SK-N-SH (cell line): ENCODE measurements at regions not wholly inside any gene's neighbourhood (a gene's known extent, or its start where the extent isn't known, plus 50 kb on each side); places are given as distances from the start of the nearest gene placed in this dataset.

ENCODE experiments used
- EP300 ChIP-seq, 2 experiments: IDR thresholded peaks; 2 replicates each; pipeline versions ENCODE4 v1.4.0 to v1.6.1; 2012; ENCODE audit warnings: borderline replicate concordance in 1 of 2, low read depth in 1 of 2, low read length in 1 of 2
- JUND ChIP-seq: IDR thresholded peaks from 2 replicates; pipeline ENCODE4 v1.4.0; 2012
- MAX ChIP-seq: IDR thresholded peaks from 2 replicates; pipeline ENCODE4 v1.4.0; 2012; ENCODE audit warnings: low read depth
- MEF2A ChIP-seq: IDR thresholded peaks from 2 replicates; pipeline ENCODE4 v1.4.0; 2012; ENCODE audit warnings: low read depth, borderline replicate concordance
- MXI1 ChIP-seq: IDR thresholded peaks from 2 replicates; pipeline ENCODE4 v1.6.1; 2012; ENCODE audit warnings: mild to moderate bottlenecking, low read depth, low read length, improper control_type of control experiment
- RCOR1 ChIP-seq: fragments of 150-350 bp; IDR thresholded peaks from 2 replicates; pipeline ENCODE4 v1.6.1; 2017; ENCODE audit warnings: antibody characterized with exemption, low read length
- RFX5 ChIP-seq: IDR thresholded peaks from 2 replicates; pipeline ENCODE4 v1.6.1; 2012; ENCODE audit warnings: mild to moderate bottlenecking, improper control_type of control experiment, low read length
- YY1 ChIP-seq: IDR thresholded peaks from 2 replicates; pipeline ENCODE4 v1.4.0; 2012; ENCODE audit warnings: low read depth, mild to moderate bottlenecking
- TF ChIP-seq, protein P1 (sequence below): fragments of 200-600 bp; sonication (generic); IDR thresholded peaks from 2 replicates; pipeline ENCODE4 v1.6.1; 2017; ENCODE audit warnings: antibody characterized with exemption, mild to moderate bottlenecking, moderate library complexity
- TF ChIP-seq, protein P2 (sequence below): IDR thresholded peaks from 2 replicates; pipeline ENCODE4 v1.6.1; 2012; ENCODE audit warnings: mild to moderate bottlenecking, low read depth, low read length, moderate library complexity

GRCh38 chr9:88289532-88289931, 98.7 kb upstream of the SPIN1 start:
- TF ChIP-seq MEF2A, result no peak
- TF ChIP-seq, protein P1, sequence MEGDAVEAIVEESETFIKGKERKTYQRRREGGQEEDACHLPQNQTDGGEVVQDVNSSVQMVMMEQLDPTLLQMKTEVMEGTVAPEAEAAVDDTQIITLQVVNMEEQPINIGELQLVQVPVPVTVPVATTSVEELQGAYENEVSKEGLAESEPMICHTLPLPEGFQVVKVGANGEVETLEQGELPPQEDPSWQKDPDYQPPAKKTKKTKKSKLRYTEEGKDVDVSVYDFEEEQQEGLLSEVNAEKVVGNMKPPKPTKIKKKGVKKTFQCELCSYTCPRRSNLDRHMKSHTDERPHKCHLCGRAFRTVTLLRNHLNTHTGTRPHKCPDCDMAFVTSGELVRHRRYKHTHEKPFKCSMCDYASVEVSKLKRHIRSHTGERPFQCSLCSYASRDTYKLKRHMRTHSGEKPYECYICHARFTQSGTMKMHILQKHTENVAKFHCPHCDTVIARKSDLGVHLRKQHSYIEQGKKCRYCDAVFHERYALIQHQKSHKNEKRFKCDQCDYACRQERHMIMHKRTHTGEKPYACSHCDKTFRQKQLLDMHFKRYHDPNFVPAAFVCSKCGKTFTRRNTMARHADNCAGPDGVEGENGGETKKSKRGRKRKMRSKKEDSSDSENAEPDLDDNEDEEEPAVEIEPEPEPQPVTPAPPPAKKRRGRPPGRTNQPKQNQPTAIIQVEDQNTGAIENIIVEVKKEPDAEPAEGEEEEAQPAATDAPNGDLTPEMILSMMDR, result no peak
- TF ChIP-seq EP300 (IDR thresholded peaks at IDR 0.05; ENCODE audit: borderline replicate concordance in 1 of 2, low read depth in 1 of 2, low read length in 1 of 2), result no peak
- no peak for TF ChIP-seq YY1
- TF ChIP-seq MXI1, result no peak
- TF ChIP-seq RFX5, result no peak
- no peak for TF ChIP-seq JUND
- TF ChIP-seq RCOR1, result no peak
- no peak for TF ChIP-seq MAX
- TF ChIP-seq, protein P2, sequence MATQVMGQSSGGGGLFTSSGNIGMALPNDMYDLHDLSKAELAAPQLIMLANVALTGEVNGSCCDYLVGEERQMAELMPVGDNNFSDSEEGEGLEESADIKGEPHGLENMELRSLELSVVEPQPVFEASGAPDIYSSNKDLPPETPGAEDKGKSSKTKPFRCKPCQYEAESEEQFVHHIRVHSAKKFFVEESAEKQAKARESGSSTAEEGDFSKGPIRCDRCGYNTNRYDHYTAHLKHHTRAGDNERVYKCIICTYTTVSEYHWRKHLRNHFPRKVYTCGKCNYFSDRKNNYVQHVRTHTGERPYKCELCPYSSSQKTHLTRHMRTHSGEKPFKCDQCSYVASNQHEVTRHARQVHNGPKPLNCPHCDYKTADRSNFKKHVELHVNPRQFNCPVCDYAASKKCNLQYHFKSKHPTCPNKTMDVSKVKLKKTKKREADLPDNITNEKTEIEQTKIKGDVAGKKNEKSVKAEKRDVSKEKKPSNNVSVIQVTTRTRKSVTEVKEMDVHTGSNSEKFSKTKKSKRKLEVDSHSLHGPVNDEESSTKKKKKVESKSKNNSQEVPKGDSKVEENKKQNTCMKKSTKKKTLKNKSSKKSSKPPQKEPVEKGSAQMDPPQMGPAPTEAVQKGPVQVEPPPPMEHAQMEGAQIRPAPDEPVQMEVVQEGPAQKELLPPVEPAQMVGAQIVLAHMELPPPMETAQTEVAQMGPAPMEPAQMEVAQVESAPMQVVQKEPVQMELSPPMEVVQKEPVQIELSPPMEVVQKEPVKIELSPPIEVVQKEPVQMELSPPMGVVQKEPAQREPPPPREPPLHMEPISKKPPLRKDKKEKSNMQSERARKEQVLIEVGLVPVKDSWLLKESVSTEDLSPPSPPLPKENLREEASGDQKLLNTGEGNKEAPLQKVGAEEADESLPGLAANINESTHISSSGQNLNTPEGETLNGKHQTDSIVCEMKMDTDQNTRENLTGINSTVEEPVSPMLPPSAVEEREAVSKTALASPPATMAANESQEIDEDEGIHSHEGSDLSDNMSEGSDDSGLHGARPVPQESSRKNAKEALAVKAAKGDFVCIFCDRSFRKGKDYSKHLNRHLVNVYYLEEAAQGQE, result no peak
